DOHH2 (cell line): ENCODE measurements at regions not wholly inside any gene's neighbourhood (a gene's known extent, or its start where the extent isn't known, plus 50 kb on each side); places are given as distances from the start of the nearest gene placed in this dataset.
"Not testable (repeated sequence)": the region's sequence is repeated elsewhere in the genome, so short reads cannot be mapped to it uniquely, and the experiment has no call there.

Experiments used
- CTCF ChIP-seq: fragments of 200-600 bp; sonication (generic); IDR thresholded peaks from one replicate; pipeline ENCODE4 v1.5.1; 2014; ENCODE audit warnings: antibody characterized with exemption, mild to moderate bottlenecking, low read depth, low read length; ENCODE audit not compliant: poor library complexity, severe bottlenecking
- EZH2phosphoT487 ChIP-seq: fragments of 200-600 bp; sonication (generic); IDR thresholded peaks from 2 replicates; pipeline ENCODE4 v1.6.1; 2017; ENCODE audit warnings: borderline replicate concordance, mild to moderate bottlenecking, antibody characterized with exemption, low read length, moderate library complexity, mixed read lengths

- not testable (repeated sequence) for TF ChIP-seq CTCF, EZH2phosphoT487
These were observed 152.7 kb downstream of the CAPZA3 start for GRCh38 chr12:18890621-18891020.
